Glutamatergic neuron (in vitro differentiated cells): ENCODE measurements at regions not wholly inside any gene's neighbourhood (a gene's known extent, or its start where the extent isn't known, plus 50 kb on each side); places are given as distances from the start of the nearest gene placed in this dataset.

Source experiments
- DNase-seq: peaks from one replicate; pipeline ENCODE4 v3.0.0; 2022
- H3K27ac Mint-ChIP-seq: one replicate; pipeline ENCODE4 v1.8.0; 2020; ENCODE audit warnings: mild to moderate bottlenecking, mixed read lengths, inconsistent platforms; ENCODE audit not compliant: unreplicated experiment
- H3K27me3 Mint-ChIP-seq: one replicate; pipeline ENCODE4 v1.8.0; 2020; ENCODE audit warnings: mild to moderate bottlenecking, moderate library complexity, mixed read lengths, inconsistent platforms; ENCODE audit not compliant: unreplicated experiment
- H3K36me3 Mint-ChIP-seq: one replicate; pipeline ENCODE4 v1.8.0; 2020; ENCODE audit warnings: mild to moderate bottlenecking, mixed read lengths, inconsistent platforms; ENCODE audit not compliant: unreplicated experiment
- H3K4me1 Mint-ChIP-seq: one replicate; pipeline ENCODE4 v1.8.0; 2020; ENCODE audit warnings: mild to moderate bottlenecking, low read depth, mixed read lengths, inconsistent platforms; ENCODE audit not compliant: unreplicated experiment
- H3K4me3 Mint-ChIP-seq: one replicate; pipeline ENCODE4 v1.8.0; 2020; ENCODE audit warnings: mild to moderate bottlenecking, mixed read lengths, inconsistent platforms; ENCODE audit not compliant: unreplicated experiment
- H3K9me3 Mint-ChIP-seq: one replicate; pipeline ENCODE4 v1.8.0; 2020; ENCODE audit warnings: mild to moderate bottlenecking, moderate library complexity, mixed read lengths, inconsistent platforms; ENCODE audit not compliant: unreplicated experiment
- CTCF ChIP-seq: fragments of 200-600 bp; sonication (generic); IDR thresholded peaks from one replicate; pipeline ENCODE4 v1.5.0; 2021; ENCODE audit not compliant: partially characterized antibody, unreplicated experiment

- Mint-ChIP-seq H3K4me1 (no peaks in the 10 kb centered on the region), H3K27me3 (peaks cover 1% of the 10 kb centered on the region), H3K9me3 (no peaks in the 10 kb centered on the region), H3K4me3 (no peak overlapping the region), H3K27ac (no peak overlapping the region), H3K36me3 (no peaks in the 10 kb centered on the region)
- no peak for DNase-seq
- TF ChIP-seq CTCF: no peak
These were observed 280.3 kb upstream of the GJB5 start for GRCh38 chr1:34474566-34474965.

- TF ChIP-seq CTCF: no peak
- Mint-ChIP-seq H3K27me3 (peaks cover 3% of the 10 kb centered on the region), H3K4me3 (no peak overlapping the region), H3K4me1 (no peaks in the 10 kb centered on the region), H3K9me3 (no peaks in the 10 kb centered on the region), H3K27ac (no peak overlapping the region), H3K36me3 (no peaks in the 10 kb centered on the region)
- no peak for DNase-seq
These were observed 278.5 kb upstream of the GJB5 start for GRCh38 chr1:34476371-34476770.

DNA sequence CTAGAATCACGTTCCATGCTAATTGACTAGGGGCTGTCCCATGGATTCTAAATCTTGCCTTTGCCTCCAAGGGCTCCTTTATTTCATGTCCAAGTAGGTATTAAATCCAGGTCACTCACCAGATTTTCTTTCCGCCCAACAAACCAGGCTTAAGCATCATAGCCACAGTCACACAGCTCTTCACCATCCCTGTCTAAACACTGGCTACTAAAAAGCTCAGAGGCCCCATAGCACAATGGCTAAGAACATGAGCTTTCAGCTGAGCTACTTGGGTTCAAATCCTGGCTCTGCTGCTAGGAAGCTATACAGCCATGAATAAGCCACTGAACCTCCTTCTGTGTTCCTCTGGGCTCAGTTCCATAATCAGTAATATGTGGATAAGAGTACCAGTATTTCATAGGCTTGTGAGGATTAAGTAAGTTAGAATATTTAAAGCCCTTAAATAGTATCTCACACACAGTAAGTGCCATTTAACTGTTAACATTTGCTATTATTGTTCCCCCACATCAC lies 277.2 kb upstream of the GJB5 start:
- H3K9me3 Mint-ChIP-seq: no peaks in the 10 kb centered on the region
- H3K4me3 Mint-ChIP-seq: no peak overlapping the region
- TF ChIP-seq CTCF: no peak
- H3K4me1 Mint-ChIP-seq: no peaks in the 10 kb centered on the region
- no peaks in the 10 kb centered on the region for H3K36me3 Mint-ChIP-seq
- peaks cover 3% of the 10 kb centered on the region for H3K27me3 Mint-ChIP-seq
- no peak for DNase-seq
- H3K27ac Mint-ChIP-seq: no peak overlapping the region

- Mint-ChIP-seq H3K9me3 (no peaks in the 10 kb centered on the region), H3K4me1 (no peaks in the 10 kb centered on the region), H3K27ac (no peak overlapping the region), H3K36me3 (no peaks in the 10 kb centered on the region), H3K27me3 (peaks cover 3% of the 10 kb centered on the region), H3K4me3 (no peak overlapping the region)
- no peak for TF ChIP-seq CTCF
- no peak for DNase-seq
These were observed 276.3 kb upstream of the GJB5 start for GRCh38 chr1:34478515-34479076.

DNA sequence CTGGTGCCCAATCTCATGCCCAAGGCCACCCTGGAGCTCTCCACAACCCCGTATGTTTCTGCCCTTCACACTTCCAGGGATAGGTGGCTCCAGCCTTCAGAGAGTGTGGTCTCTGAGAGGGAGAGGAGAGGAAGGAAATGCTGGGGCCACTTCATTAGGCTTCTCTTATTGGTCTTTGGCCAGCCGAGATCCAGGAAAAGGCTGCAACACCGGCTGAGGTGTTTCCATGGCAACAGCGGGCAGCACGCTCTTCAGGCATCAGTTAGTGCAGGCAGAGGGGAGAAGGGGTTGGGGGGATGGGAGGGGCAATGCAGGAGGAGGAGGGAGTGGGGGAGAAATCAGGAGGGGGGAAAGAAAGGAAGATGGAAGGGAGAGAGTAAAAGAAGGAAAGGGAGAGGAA lies 275.1 kb upstream of the GJB5 start:
- H3K4me1 Mint-ChIP-seq: no peaks in the 10 kb centered on the region
- DNase-seq: no peak
- H3K27ac Mint-ChIP-seq: no peak overlapping the region
- H3K36me3 Mint-ChIP-seq: no peaks in the 10 kb centered on the region
- peaks cover 3% of the 10 kb centered on the region for H3K27me3 Mint-ChIP-seq
- H3K9me3 Mint-ChIP-seq: no peaks in the 10 kb centered on the region
- no peak for TF ChIP-seq CTCF
- H3K4me3 Mint-ChIP-seq: no peak overlapping the region
